PFSK-1 (cell line): ENCODE measurements at regions not wholly inside any gene's neighbourhood (a gene's known extent, or its start where the extent isn't known, plus 50 kb on each side); places are given as distances from the start of the nearest gene placed in this dataset.

Experiments used
- FOXP2 ChIP-seq: optimal IDR thresholded peaks from 2 replicates; pipeline ENCODE3; 2011; ENCODE audit warnings: borderline replicate concordance, control low read depth, inconsistent platforms; ENCODE audit not compliant: insufficient read depth; ENCODE audit errors: extremely low read length, extremely low read depth
- POLR2AphosphoS5 ChIP-seq: IDR thresholded peaks from 2 replicates; pipeline ENCODE4 v1.6.1; 2012; ENCODE audit warnings: low read depth, mild to moderate bottlenecking, control low read depth, low read length, moderate library complexity
- REST ChIP-seq, 2 experiments: IDR thresholded peaks; 2 replicates each; pipeline versions ENCODE4 v1.6.1 to v1.8.0; 2011 to 2012; ENCODE audit warnings: low read depth in 2 of 2, low read length in 2 of 2, control low read depth in 1 of 2, inconsistent platforms in 1 of 2, mild to moderate bottlenecking in 1 of 2, moderate library complexity in 1 of 2; ENCODE audit not compliant: insufficient read depth in 1 of 2
- SIN3A ChIP-seq: IDR thresholded peaks from 2 replicates; pipeline ENCODE4 v1.6.1; 2012; ENCODE audit warnings: mild to moderate bottlenecking, low read length, moderate library complexity, borderline replicate concordance; ENCODE audit not compliant: insufficient read depth
- TAF1 ChIP-seq: IDR thresholded peaks from 2 replicates; pipeline ENCODE4 v1.6.1; 2012; ENCODE audit warnings: low read length, control low read depth, borderline replicate concordance; ENCODE audit not compliant: insufficient read depth

- no peak for TF ChIP-seq POLR2AphosphoS5
- no peak for TF ChIP-seq TAF1
- no peak for TF ChIP-seq SIN3A
- no peak for TF ChIP-seq REST (IDR thresholded peaks at IDR 0.05; ENCODE audit: insufficient read depth in 1 of 2, low read depth in 2 of 2, low read length in 2 of 2)
- TF ChIP-seq FOXP2: no peak
Observed at GRCh38 chr3:191884132-191884531, 423.2 kb downstream of the PYDC2 start.

GRCh38 chr3:191889106-191889505 lies 428.1 kb downstream of the PYDC2 start:
- TF ChIP-seq POLR2AphosphoS5: no peak
- no peak for TF ChIP-seq SIN3A
- no peak for TF ChIP-seq REST (IDR thresholded peaks at IDR 0.05; ENCODE audit: insufficient read depth in 1 of 2, low read depth in 2 of 2, low read length in 2 of 2)
- no peak for TF ChIP-seq TAF1
- no peak for TF ChIP-seq FOXP2

GRCh38 chr3:191889756-191890155 lies 428.8 kb downstream of the PYDC2 start:
- TF ChIP-seq SIN3A: no peak
- TF ChIP-seq POLR2AphosphoS5: no peak
- no peak for TF ChIP-seq REST (IDR thresholded peaks at IDR 0.05; ENCODE audit: insufficient read depth in 1 of 2, low read depth in 2 of 2, low read length in 2 of 2)
- no peak for TF ChIP-seq TAF1
- TF ChIP-seq FOXP2: no peak

- TF ChIP-seq TAF1 (no peak), SIN3A (no peak), POLR2AphosphoS5 (no peak)
Observed at GRCh38 chr3:191894406-191894805, 433.4 kb downstream of the PYDC2 start.

GRCh38 chr3:191901741-191902140 lies 440.8 kb downstream of the PYDC2 start:
- TF ChIP-seq FOXP2 (no peak), POLR2AphosphoS5 (no peak), REST (IDR thresholded peaks at IDR 0.05; ENCODE audit: insufficient read depth in 1 of 2, low read depth in 2 of 2, low read length in 2 of 2) (no peak)
